Stimulated activated CD8-positive, alpha-beta memory T cell treated with anti-CD3 and anti-CD28 coated beads, Interleukin-2, amount 100 ng/mL, for 48 hours (primary cell): ENCODE measurements at regions not wholly inside any gene's neighbourhood (a gene's known extent, or its start where the extent isn't known, plus 50 kb on each side); places are given as distances from the start of the nearest gene placed in this dataset.

ENCODE experiments used
- DNase-seq, 2 donors: peaks; one replicate each; pipeline ENCODE4 v3.0.0-alpha.2; 2020; ENCODE audit warnings: low read depth in 2 of 2

DNA sequence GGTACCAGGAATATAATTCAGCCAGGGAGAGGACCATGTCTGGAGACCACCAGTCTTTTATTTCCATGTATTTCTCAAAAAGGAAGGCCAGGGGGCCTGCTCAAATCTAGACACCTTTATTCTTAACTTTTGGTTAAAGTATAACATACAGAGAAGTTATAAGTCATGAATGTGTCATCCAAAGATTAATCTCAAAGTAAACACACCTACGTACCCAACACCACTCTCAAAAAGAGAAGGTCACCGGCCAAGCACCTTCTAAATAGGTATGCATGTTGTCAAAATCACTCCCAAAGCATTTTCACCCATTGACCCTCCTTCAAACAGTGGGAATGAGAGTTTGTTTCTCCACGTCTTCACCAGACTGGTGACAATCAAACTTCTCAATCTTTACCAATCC is 60.0 kb upstream of the FZD10 start:
- no peak for DNase-seq

GRCh38 chr12:130104571-130105106 is 57.6 kb upstream of the FZD10 start:
- no peak for DNase-seq

GRCh38 chr12:130109062-130109945 is 53.0 kb upstream of the FZD10 start:
- no peak for DNase-seq

DNA sequence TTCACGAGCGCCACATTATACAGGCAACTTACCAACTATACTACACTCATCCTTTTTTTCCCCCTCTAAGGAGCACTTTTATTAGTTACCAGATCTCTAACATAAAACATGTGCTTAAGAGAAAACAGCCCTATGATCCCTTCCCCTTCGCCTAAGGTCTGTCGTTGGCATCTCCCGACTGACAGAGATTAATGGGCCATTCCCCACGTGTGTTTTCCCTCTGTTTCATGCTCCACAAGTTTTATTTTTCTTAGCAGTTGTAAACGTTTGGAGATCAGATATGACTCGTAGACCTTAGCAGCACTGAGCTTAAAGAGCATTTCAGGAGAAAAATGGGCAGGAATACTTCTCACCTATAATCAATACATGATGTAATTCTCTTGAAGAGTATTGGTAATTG is 51.4 kb upstream of the FZD10 start:
- no peak for DNase-seq

GRCh38 chr12:130111965-130112496 is 50.2 kb upstream of the FZD10 start:
- no peak for DNase-seq
